GM06990 (cell line): ENCODE measurements at regions not wholly inside any gene's neighbourhood (a gene's known extent, or its start where the extent isn't known, plus 50 kb on each side); places are given as distances from the start of the nearest gene placed in this dataset.

Experiments used
- DNase-seq: peaks from one replicate; pipeline ENCODE4 v3.0.0-alpha.2; 2011; ENCODE audit not compliant: insufficient read length; ENCODE audit errors: extremely low read depth
- H3K27me3 ChIP-seq: replicated peaks from 2 replicates; pipeline ENCODE4 v1.6.0; 2011; ENCODE audit warnings: low read length; ENCODE audit not compliant: control insufficient read depth, insufficient read depth
- H3K36me3 ChIP-seq: 2 replicates; pipeline ENCODE4 v1.5.1; 2011; ENCODE audit warnings: low read length; ENCODE audit not compliant: control insufficient read depth, insufficient read depth
- H3K4me3 ChIP-seq: replicated peaks from 2 replicates; pipeline ENCODE4 v1.5.1; 2011; ENCODE audit warnings: low read depth, mild to moderate bottlenecking, control low read depth, low read length
- CTCF ChIP-seq: IDR thresholded peaks from 2 replicates; pipeline ENCODE4 v1.5.1; 2011; ENCODE audit warnings: low read length, control low read depth, mild to moderate bottlenecking, inconsistent platforms; ENCODE audit not compliant: insufficient read depth, poor library complexity, severe bottlenecking

GRCh38 chr12:17381211-17381610 is 708.8 kb downstream of the RERGL start:
- Histone ChIP-seq H3K4me3 (no peak overlapping the region), H3K27me3 (no peaks in the 10 kb centered on the region), H3K36me3 (no peaks in the 10 kb centered on the region)
- no peak for DNase-seq
- no peak for TF ChIP-seq CTCF

DNA sequence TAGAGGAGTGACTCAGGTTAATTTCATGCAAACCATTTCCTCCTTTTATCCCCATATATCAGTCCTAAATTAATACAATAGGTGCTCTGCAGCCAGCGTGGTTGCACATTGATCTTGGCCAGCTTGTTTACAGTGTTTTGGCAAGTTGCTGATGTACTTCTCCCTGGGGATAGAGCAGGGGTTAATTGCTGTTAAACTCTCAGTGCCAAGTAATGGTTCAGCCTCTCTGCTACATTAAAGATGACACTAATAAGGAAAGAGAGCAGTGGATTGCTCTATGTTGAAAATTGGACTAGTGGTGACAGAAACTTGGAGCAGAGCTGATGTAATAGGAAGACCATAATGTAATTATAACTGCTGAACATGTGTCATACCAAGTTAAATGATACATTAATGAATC is 717.5 kb downstream of the RERGL start:
- Histone ChIP-seq H3K36me3 (no peaks in the 10 kb centered on the region), H3K27me3 (no peaks in the 10 kb centered on the region), H3K4me3 (no peak overlapping the region)
- DNase-seq: no peak
- no peak for TF ChIP-seq CTCF

DNA sequence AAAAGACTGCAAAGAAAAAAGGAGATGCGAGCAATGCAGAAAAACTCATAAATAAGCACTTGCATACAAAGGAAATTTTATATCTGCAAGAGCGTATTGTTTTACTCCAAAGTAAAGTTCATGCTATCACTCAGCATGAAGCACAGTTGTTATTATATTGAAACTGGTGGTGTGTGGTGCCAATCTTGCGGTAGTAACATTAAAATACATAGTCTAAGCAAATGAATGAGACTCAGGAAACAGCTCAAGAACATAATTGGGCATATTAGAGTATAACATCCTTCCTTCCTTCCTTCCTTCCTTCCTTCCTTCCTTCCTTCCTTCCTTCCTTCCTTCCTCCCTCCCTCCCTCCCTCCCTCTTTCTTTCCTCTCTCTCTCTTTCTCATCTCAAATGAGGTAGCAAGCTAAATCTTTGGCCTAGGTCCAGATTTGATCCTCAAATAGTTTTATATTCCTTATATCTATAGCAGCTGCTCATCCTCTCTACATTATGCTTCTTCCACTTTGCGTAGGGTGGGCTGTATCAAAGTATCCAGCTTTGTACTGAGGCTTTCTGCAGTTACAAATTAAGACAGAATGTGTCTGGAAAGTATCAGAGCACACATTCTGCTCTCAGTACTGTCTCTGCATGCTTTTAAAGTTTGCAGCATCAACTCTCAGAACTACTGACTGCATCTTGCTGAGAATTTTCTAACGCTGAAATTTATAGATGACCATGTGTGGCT is 718.3 kb downstream of the RERGL start:
- no peak for TF ChIP-seq CTCF
- H3K4me3 ChIP-seq: no peak overlapping the region
- DNase-seq: no peak
- no peaks in the 10 kb centered on the region for H3K27me3 ChIP-seq
- no peaks in the 10 kb centered on the region for H3K36me3 ChIP-seq

- Histone ChIP-seq H3K36me3 (no peaks in the 10 kb centered on the region), H3K27me3 (no peaks in the 10 kb centered on the region), H3K4me3 (no peak overlapping the region)
- TF ChIP-seq CTCF: no peak
- DNase-seq: no peak
Measured at GRCh38 chr12:17370621-17371020, 719.4 kb downstream of the RERGL start.

- Histone ChIP-seq H3K4me3 (no peak overlapping the region), H3K36me3 (no peaks in the 10 kb centered on the region), H3K27me3 (no peaks in the 10 kb centered on the region)
- DNase-seq: no peak
- TF ChIP-seq CTCF: no peak
Measured at GRCh38 chr12:17369556-17369955, 720.4 kb downstream of the RERGL start.

GRCh38 chr12:17361224-17361623 is 728.8 kb downstream of the RERGL start:
- TF ChIP-seq CTCF: no peak
- Histone ChIP-seq H3K27me3 (no peaks in the 10 kb centered on the region), H3K4me3 (no peak overlapping the region), H3K36me3 (no peaks in the 10 kb centered on the region)
- DNase-seq: no peak
